Neural progenitor cell (in vitro differentiated cells): ENCODE measurements at regions not wholly inside any gene's neighbourhood (a gene's known extent, or its start where the extent isn't known, plus 50 kb on each side); places are given as distances from the start of the nearest gene placed in this dataset.

Experiments
- DNase-seq: peaks from one replicate; pipeline ENCODE4 v3.0.0-alpha.2; 2016; ENCODE audit warnings: low spot score
- H2AFZ ChIP-seq: fragments of 200-600 bp; sonication (generic); replicated peaks from 2 replicates; pipeline ENCODE4 v1.6.1; 2016; ENCODE audit warnings: antibody characterized with exemption
- H3F3A ChIP-seq: fragments of 200-600 bp; sonication (generic); 2 replicates; pipeline ENCODE4 v1.6.1; 2016; ENCODE audit warnings: antibody characterized with exemption, low read depth
- H3K27ac ChIP-seq: fragments of 200-600 bp; sonication (generic); 2 replicates; pipeline ENCODE4 v1.5.1; 2016; ENCODE audit warnings: mild to moderate bottlenecking
- H3K27me3 ChIP-seq: fragments of 200-600 bp; sonication (generic); 2 replicates; pipeline ENCODE4 v1.6.1; 2016; ENCODE audit warnings: mild to moderate bottlenecking, moderate library complexity
- H3K36me3 ChIP-seq: fragments of 200-600 bp; sonication (generic); 2 replicates; pipeline ENCODE4 v1.5.1; 2016
- H3K4me1 ChIP-seq: fragments of 200-600 bp; sonication (generic); 2 replicates; pipeline ENCODE4 v1.6.1; 2016; ENCODE audit warnings: mixed run types
- H3K4me2 ChIP-seq: fragments of 200-600 bp; sonication (generic); 2 replicates; pipeline ENCODE4 v1.6.1; 2016
- H3K4me3 ChIP-seq: fragments of 200-600 bp; sonication (generic); 2 replicates; pipeline ENCODE4 v1.5.1; 2016
- H3K79me2 ChIP-seq: fragments of 200-600 bp; sonication (generic); 2 replicates; pipeline ENCODE4 v1.6.1; 2016; ENCODE audit warnings: low read depth
- H3K9ac ChIP-seq: fragments of 200-600 bp; sonication (generic); 2 replicates; pipeline ENCODE4 v1.6.1; 2016
- H3K9me3 ChIP-seq: fragments of 200-600 bp; sonication (generic); 2 replicates; pipeline ENCODE4 v1.5.1; 2016; ENCODE audit warnings: low read depth
- H4K20me1 ChIP-seq: fragments of 200-600 bp; sonication (generic); 2 replicates; pipeline ENCODE4 v1.6.1; 2016; ENCODE audit warnings: low read depth
- H3K27ac Mint-ChIP-seq: 3 replicates; pipeline ENCODE4 v1.8.0; 2021; ENCODE audit warnings: mixed read lengths
- H3K27me3 Mint-ChIP-seq: 2 replicates; pipeline ENCODE4 v1.8.0; 2022; ENCODE audit warnings: low read depth, mild to moderate bottlenecking, inconsistent platforms, moderate library complexity, mixed read lengths; ENCODE audit not compliant: insufficient read depth
- H3K36me3 Mint-ChIP-seq: 3 replicates; pipeline ENCODE4 v1.8.0; 2021; ENCODE audit warnings: mixed read lengths
- H3K4me1 Mint-ChIP-seq: 3 replicates; pipeline ENCODE4 v1.8.0; 2021; ENCODE audit warnings: mixed read lengths
- H3K4me3 Mint-ChIP-seq: 3 replicates; pipeline ENCODE4 v1.8.0; 2021; ENCODE audit warnings: mild to moderate bottlenecking, moderate library complexity, mixed read lengths
- H3K9me3 Mint-ChIP-seq: 3 replicates; pipeline ENCODE4 v1.8.0; 2020; ENCODE audit warnings: mixed read lengths
- EZH2 ChIP-seq: fragments of 200-600 bp; sonication (generic); IDR thresholded peaks from 2 replicates; pipeline ENCODE4 v1.6.1; 2017; ENCODE audit warnings: antibody characterized with exemption, mild to moderate bottlenecking, moderate library complexity
- EZH2phosphoT487 ChIP-seq: fragments of 200-600 bp; sonication (generic); IDR thresholded peaks from 2 replicates; pipeline ENCODE4 v1.6.1; 2017; ENCODE audit warnings: antibody characterized with exemption
- TF ChIP-seq, protein P1 (sequence below): fragments of 200-600 bp; sonication (generic); IDR thresholded peaks from 2 replicates; pipeline ENCODE4 v1.5.1; 2017; ENCODE audit warnings: antibody characterized with exemption, mild to moderate bottlenecking

DNA sequence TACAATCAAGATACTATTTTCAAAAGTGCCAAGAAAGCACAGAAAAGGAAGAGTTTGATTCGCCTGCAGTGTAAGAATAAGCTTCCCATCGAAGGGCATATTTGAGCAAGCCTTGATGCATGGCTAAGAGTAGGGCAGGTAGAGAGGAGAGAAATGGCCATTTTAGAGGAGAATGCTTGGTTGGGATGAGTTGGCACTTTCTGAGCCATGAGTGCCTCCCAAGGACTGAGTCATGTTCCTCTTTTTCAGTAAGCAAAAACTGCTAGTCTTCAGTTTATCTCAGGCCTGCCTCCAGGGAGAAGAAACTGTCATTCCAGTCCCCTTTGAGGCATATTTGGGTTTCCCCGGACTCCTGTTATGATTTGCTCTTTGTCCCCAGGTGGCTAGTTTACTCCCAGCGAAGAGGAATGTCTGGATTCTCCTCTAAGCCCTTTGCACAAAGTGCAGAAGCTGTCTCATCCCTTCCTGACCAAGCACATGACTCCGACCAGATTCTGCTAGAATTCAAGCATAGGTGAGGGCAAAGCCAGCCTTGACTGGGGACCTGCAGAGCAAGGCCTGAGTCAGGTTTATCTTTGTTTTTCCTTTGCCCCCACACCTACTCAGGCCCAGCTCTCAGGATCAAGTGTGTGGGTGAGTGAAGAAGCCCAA lies 115.2 kb downstream of the TTC32 start:
- H3K9ac ChIP-seq: no peak overlapping the region
- no peak for DNase-seq

DNA sequence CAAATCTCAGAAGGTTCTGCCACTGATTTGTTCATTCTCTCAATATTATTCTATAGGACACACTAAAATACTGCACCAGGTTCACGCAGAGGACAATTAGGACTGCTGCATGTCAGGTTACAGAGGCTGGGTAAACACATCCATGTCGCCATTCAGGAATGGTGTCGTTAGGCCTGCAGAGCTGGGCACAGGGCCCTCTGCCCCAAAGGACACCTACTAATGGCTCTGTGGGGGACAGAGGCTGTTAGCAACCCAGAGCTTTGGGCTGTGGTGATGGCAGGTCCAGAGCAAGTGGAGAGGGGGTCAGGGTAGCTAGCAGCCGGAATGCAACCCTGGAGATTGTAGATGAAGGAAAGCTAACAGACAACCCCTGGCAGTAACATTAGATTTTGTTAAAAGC lies 115.9 kb downstream of the TTC32 start:
- H3K79me2 ChIP-seq: no peaks in the 10 kb centered on the region
- no peaks in the 10 kb centered on the region for H3K36me3 ChIP-seq
- TF ChIP-seq EZH2: no peak
- TF ChIP-seq EZH2phosphoT487: no peak
- TF ChIP-seq, protein P1, sequence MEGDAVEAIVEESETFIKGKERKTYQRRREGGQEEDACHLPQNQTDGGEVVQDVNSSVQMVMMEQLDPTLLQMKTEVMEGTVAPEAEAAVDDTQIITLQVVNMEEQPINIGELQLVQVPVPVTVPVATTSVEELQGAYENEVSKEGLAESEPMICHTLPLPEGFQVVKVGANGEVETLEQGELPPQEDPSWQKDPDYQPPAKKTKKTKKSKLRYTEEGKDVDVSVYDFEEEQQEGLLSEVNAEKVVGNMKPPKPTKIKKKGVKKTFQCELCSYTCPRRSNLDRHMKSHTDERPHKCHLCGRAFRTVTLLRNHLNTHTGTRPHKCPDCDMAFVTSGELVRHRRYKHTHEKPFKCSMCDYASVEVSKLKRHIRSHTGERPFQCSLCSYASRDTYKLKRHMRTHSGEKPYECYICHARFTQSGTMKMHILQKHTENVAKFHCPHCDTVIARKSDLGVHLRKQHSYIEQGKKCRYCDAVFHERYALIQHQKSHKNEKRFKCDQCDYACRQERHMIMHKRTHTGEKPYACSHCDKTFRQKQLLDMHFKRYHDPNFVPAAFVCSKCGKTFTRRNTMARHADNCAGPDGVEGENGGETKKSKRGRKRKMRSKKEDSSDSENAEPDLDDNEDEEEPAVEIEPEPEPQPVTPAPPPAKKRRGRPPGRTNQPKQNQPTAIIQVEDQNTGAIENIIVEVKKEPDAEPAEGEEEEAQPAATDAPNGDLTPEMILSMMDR: no peak
- no peak overlapping the region for H3K27ac ChIP-seq
- H3K9me3 ChIP-seq: no peaks in the 10 kb centered on the region
- Mint-ChIP-seq H3K4me3 (no peak overlapping the region), H3K9me3 (no peaks in the 10 kb centered on the region), H3K4me1 (no peaks in the 10 kb centered on the region), H3K36me3 (no peaks in the 10 kb centered on the region), H3K27me3 (no peaks in the 10 kb centered on the region), H3K27ac (no peak overlapping the region)
- no peak overlapping the region for H2AFZ ChIP-seq
- H3K27me3 ChIP-seq: no peaks in the 10 kb centered on the region
- no peak overlapping the region for H3K4me2 ChIP-seq
- no peak overlapping the region for H3K4me3 ChIP-seq
- H3K4me1 ChIP-seq: no peaks in the 10 kb centered on the region
- DNase-seq: no peak
- no peak overlapping the region for H3K9ac ChIP-seq
- H3F3A ChIP-seq: no peaks in the 10 kb centered on the region
- H4K20me1 ChIP-seq: no peaks in the 10 kb centered on the region

More for the DNA sequence above, 115.2 kb downstream of the TTC32 start:
- Mint-ChIP-seq H3K9me3 (no peaks in the 10 kb centered on the region), H3K27ac (no peak overlapping the region), H3K27me3 (no peaks in the 10 kb centered on the region), H3K4me1 (no peaks in the 10 kb centered on the region), H3K4me3 (no peak overlapping the region), H3K36me3 (no peaks in the 10 kb centered on the region)
- Histone ChIP-seq H3K4me2 (no peak overlapping the region), H3K9me3 (no peaks in the 10 kb centered on the region), H3F3A (no peaks in the 10 kb centered on the region), H3K4me1 (no peaks in the 10 kb centered on the region), H2AFZ (no peak overlapping the region), H3K27ac (no peak overlapping the region), H3K36me3 (no peaks in the 10 kb centered on the region), H3K79me2 (no peaks in the 10 kb centered on the region), H4K20me1 (no peaks in the 10 kb centered on the region), H3K4me3 (no peak overlapping the region), H3K27me3 (no peaks in the 10 kb centered on the region)
- TF ChIP-seq EZH2 (no peak), EZH2phosphoT487 (no peak)
- TF ChIP-seq, protein P1: no peak

DNA sequence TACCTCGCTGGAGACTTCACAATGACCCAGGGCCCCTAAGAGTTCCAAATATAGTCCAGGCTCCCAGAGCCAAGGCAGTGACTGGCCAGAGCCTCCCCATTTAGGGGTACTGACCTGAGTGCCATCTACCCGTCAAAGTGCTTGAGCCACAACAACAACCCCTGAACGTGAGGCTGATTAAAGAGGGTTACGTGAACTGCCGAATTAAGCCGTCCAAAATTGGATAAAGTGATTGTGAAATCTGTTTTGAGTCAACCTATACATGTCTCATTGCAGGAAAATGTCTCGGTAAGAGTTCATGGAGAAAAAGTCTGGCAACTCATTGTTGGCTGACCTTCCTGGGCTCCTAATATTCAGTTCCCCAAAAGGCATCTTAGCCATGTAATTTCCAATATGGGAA lies 116.3 kb downstream of the TTC32 start:
- H3K4me3 Mint-ChIP-seq: no peak overlapping the region

More for the DNA sequence above, 116.3 kb downstream of the TTC32 start:
- Histone ChIP-seq H4K20me1 (no peaks in the 10 kb centered on the region), H3K4me1 (no peaks in the 10 kb centered on the region), H2AFZ (no peak overlapping the region), H3K4me2 (no peak overlapping the region), H3F3A (no peaks in the 10 kb centered on the region), H3K4me3 (no peak overlapping the region), H3K9me3 (no peaks in the 10 kb centered on the region), H3K27ac (no peak overlapping the region), H3K9ac (no peak overlapping the region), H3K27me3 (no peaks in the 10 kb centered on the region), H3K36me3 (no peaks in the 10 kb centered on the region), H3K79me2 (no peaks in the 10 kb centered on the region)
- Mint-ChIP-seq H3K27me3 (no peaks in the 10 kb centered on the region), H3K4me1 (no peaks in the 10 kb centered on the region), H3K27ac (no peak overlapping the region), H3K9me3 (no peaks in the 10 kb centered on the region), H3K36me3 (no peaks in the 10 kb centered on the region)
- TF ChIP-seq EZH2phosphoT487 (no peak), EZH2 (no peak)
- TF ChIP-seq, protein P1: no peak
- DNase-seq: no peak
